Left lung (tissue), 4 donors: ENCODE measurements at regions not wholly inside any gene's neighbourhood (a gene's known extent, or its start where the extent isn't known, plus 50 kb on each side); places are given as distances from the start of the nearest gene placed in this dataset.

Experiments used
- ATAC-seq: fragments of 200-7000 bp; cut with Tn5 transposase; one replicate; pipeline ENCODE4 v1.9.1; 2020; ENCODE audit warnings: moderate library complexity
- DNase-seq, 4 donors: peaks; one replicate each; pipeline ENCODE4 v3.0.0-alpha.2; 2013 to 2020
- H3K27ac ChIP-seq, 2 donors: fragments of 200-600 bp; sonication (generic) in 1 of 2; one replicate each; pipeline versions ENCODE4 v1.5.0 to v1.8.0; 2020 to 2021
- H3K27me3 ChIP-seq, 2 donors: fragments of 200-600 bp; sonication (generic) in 1 of 2; one replicate each; pipeline versions ENCODE4 v1.5.0 to v1.8.0; 2020 to 2021
- H3K36me3 ChIP-seq, 2 donors: fragments of 200-600 bp; sonication (generic) in 1 of 2; one replicate each; pipeline versions ENCODE4 v1.5.0 to v1.8.0; 2020 to 2021
- H3K4me1 ChIP-seq, 2 donors: fragments of 200-600 bp; one replicate each; pipeline ENCODE4 v1.8.0; 2021
- H3K4me3 ChIP-seq, 2 donors: fragments of 200-600 bp; sonication (generic) in 1 of 2; one replicate each; pipeline versions ENCODE4 v1.5.0 to v1.8.0; 2020 to 2021; ENCODE audit warnings: mild to moderate bottlenecking in 1 of 2
- H3K9me3 ChIP-seq, 2 donors: fragments of 200-600 bp; sonication (generic) in 1 of 2; one replicate each; pipeline versions ENCODE4 v1.5.0 to v1.8.0; 2020 to 2021
- CTCF ChIP-seq, 2 donors: fragments of 200-600 bp; sonication (generic) in 1 of 2; IDR thresholded peaks; one replicate each; pipeline versions ENCODE4 v1.5.0 to v1.8.0; 2021; ENCODE audit warnings: antibody characterized with exemption in 2 of 2
- intact Hi-C, 2 donors: fragments of 100-400 bp; cut with DNase I; formaldehyde crosslinking; loops; one replicate each; pipeline versions ENCODE4 v1.11.2 to v1.14.2; 2022
- donor health status: DM: no; HTN: yes; CAD: no.
- donor health status: DM: no; HTN: no; CAD: no.

GRCh38 chr3:109888026-109888425 is 550.7 kb upstream of the DPPA4 start:
- Histone ChIP-seq H3K4me1 (no peaks in the 10 kb centered on the region), H3K36me3 (no peaks in the 10 kb centered on the region), H3K9me3 (no peaks in the 10 kb centered on the region), H3K4me3 (no peak overlapping the region), H3K27ac (no peak overlapping the region), H3K27me3 (no peaks in the 10 kb centered on the region)
- intact Hi-C loops = no loop called here
- no peak for TF ChIP-seq CTCF (IDR thresholded peaks at IDR 0.05)
- DNase-seq = no peak
- ATAC-seq = no peak

DNA sequence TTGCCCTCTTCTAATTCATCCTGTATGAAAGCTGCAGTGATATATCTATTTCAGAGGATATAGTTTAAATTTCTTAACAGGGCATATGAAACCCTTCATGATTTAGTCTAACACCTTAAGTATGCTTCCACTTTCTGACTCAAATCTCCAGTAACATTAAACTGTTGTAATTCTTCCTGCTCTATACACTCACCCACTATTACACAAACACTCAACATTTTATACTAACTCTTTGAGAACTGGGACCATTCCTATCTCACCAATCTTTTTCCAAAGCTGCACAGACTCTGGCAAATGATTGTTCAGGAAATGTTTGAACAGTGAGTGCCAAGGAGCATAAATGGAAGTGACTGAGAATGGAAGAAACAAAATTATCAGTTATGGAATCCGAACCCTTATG is 560.4 kb upstream of the DPPA4 start:
- intact Hi-C loops = no loop called here
- ATAC-seq = no peak
- H3K4me1 ChIP-seq = no peaks in the 10 kb centered on the region

DNA sequence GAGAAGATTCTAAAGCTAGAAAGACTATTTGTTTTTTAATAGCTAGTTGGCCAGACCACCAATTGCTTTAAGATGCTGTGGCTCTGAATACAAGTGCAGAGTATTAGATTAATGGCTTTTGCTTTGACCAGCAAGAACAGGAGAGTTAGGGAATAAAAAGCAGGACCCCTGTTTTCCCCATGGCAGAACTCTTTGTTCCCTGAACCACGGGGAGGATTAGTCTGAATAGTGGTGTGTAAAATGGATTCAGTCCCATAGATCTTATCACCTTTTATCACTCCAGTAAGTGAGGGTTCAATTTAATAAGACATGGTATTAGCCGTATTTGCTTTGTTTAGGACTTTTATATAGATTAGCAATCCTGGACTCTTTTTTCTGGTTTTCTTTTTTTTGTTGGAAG is 562.6 kb upstream of the DPPA4 start:
- no peaks in the 10 kb centered on the region for H3K4me1 ChIP-seq
- no peaks in the 10 kb centered on the region for H3K36me3 ChIP-seq
- no peak for TF ChIP-seq CTCF (IDR thresholded peaks at IDR 0.05)
- no peak overlapping the region for H3K27ac ChIP-seq
- no peak overlapping the region for H3K4me3 ChIP-seq
- DNase-seq (no peak), ATAC-seq (no peak)
- H3K27me3 ChIP-seq = no peaks in the 10 kb centered on the region
- H3K9me3 ChIP-seq = no peaks in the 10 kb centered on the region
- intact Hi-C loops = no loop called here

More for the DNA sequence above, 560.4 kb upstream of the DPPA4 start:
- no peaks in the 10 kb centered on the region for H3K36me3 ChIP-seq
- H3K27me3 ChIP-seq = no peaks in the 10 kb centered on the region
- no peak overlapping the region for H3K27ac ChIP-seq
- H3K4me3 ChIP-seq = no peak overlapping the region
- no peak for DNase-seq
- TF ChIP-seq CTCF (IDR thresholded peaks at IDR 0.05) = no peak
- no peaks in the 10 kb centered on the region for H3K9me3 ChIP-seq

DNA sequence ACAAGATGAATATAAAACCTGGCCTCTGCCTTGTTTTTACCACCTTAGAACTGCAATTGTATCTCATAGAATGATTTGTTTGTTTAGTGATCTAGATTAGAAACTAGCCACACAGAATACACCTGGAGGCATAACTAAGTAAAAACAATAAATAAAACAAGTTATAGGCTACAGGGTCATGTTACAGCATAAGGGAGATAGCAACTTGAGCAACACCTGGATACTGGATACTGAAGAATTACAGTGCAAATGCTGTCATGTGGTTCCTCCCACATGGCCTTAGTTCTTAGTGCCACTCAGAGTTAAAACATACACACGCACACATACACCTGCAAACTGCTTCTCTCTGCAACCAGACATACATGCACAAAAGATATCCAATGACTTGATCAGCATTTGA is 563.4 kb upstream of the DPPA4 start:
- intact Hi-C loops = no loop called here

DNA sequence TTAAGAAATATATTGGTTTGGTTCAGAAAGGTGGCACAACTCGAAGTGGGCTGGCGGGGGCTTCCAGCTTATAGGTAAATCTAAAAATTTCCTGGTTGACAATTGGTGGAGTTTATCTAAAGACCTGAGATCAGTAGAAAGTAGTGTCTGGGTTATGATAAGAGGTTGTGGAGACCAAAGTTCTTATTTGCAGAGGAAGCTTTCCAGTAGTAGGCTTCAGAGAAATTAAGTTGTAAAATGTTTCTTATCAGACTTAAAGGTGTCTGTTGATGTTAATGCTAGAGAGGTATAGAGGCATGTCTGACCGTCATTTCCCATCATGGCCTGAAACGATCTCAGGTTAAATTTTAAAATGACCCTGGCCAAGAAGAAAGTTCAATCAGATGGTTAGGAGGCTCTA is 565.2 kb upstream of the DPPA4 start:
- intact Hi-C loops = no loop called here
- no peak for DNase-seq
- H3K9me3 ChIP-seq = peaks cover 0 to 8% of the 10 kb centered on the region in 2 donors
- H3K27me3 ChIP-seq = no peaks in the 10 kb centered on the region
- no peak for ATAC-seq
- no peaks in the 10 kb centered on the region for H3K4me1 ChIP-seq
- H3K27ac ChIP-seq = no peak overlapping the region
- no peak for TF ChIP-seq CTCF (IDR thresholded peaks at IDR 0.05)
- no peak overlapping the region for H3K4me3 ChIP-seq
- H3K36me3 ChIP-seq = no peaks in the 10 kb centered on the region

More for the DNA sequence above, 563.4 kb upstream of the DPPA4 start:
- H3K27ac ChIP-seq = no peak overlapping the region
- H3K27me3 ChIP-seq = no peaks in the 10 kb centered on the region
- no peaks in the 10 kb centered on the region for H3K36me3 ChIP-seq
- no peak for ATAC-seq
- DNase-seq = no peak
- no peak for TF ChIP-seq CTCF (IDR thresholded peaks at IDR 0.05)
- H3K4me3 ChIP-seq = no peak overlapping the region
- H3K9me3 ChIP-seq = peaks cover 0 to 3% of the 10 kb centered on the region in 2 donors
- no peaks in the 10 kb centered on the region for H3K4me1 ChIP-seq
